Activated CD4-positive, alpha-beta T cell treated with anti-CD3 and anti-CD28 coated beads, Interleukin-2, Interleukin-4, amounts not matched to agents 100 ng/mL and 50 ng/mL, durations not matched to agents 16 hours and 8 hours (primary cell): ENCODE measurements at regions not wholly inside any gene's neighbourhood (a gene's known extent, or its start where the extent isn't known, plus 50 kb on each side); places are given as distances from the start of the nearest gene placed in this dataset.
A peak's percentile ranks its signal among the peaks of the same experiment; 100 is the strongest.

Experiments used
- DNase-seq: peaks from one replicate; pipeline ENCODE4 v3.0.0-alpha.2; 2020; ENCODE audit warnings: low spot score

DNA sequence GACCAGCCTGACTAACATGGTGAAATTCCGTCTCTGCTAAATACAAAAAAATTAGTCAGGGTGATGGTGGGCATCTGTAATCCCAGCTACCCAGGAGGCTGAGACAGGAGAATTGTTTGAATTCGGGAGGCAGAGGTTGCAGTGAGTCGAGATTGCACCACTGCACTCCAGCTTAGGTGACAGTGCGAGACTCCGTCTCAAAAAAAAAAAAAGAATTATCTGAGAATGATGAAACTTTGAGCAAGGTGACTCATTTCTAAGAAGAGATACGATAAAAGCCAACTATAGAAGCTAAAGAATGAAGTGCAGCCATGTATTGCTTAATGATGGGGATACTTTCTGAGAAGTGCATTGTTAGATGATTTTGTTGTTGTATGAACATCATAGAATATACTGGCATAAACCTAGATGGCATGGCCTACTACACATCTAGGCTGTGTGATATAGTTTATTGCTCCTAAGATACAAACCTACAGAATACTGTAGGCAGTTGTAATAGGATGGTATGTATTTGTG is 64.7 kb downstream of the SNRPE start:
- no peak for DNase-seq

DNA sequence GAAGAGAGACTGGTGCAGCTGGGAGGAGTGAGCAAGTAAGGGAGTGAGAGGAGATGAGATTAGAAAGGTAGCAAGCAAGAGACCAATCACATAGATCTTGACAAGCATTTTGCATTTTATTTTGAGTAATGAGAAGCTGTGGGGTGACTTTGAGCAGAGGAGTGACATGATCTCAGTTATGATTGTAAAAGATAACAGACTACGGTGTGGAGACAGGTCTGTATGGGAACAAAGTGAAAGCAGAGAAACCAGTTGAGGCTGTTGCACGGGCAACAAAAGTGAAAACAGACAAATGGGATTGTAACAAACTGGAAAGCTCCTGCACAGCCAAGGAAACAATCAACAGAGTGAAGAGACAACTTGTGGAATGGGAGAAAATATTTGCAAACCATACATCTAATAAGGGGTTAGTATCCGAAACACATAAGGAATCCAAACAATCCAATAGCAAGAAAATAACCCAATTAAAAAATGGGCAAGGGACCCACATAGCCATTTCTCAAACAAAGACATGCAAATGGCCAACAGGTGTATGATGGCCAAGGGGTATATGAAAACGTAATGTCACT is 68.4 kb downstream of the SNRPE start:
- DNase-seq, result no peak

GRCh38 chr1:203930342-203930741 is 68.9 kb downstream of the SNRPE start:
- no peak for DNase-seq

- no peak for DNase-seq
Observed at GRCh38 chr1:203931953-203932352, 70.6 kb downstream of the SNRPE start.

GRCh38 chr1:203932556-203932955 is 71.2 kb downstream of the SNRPE start:
- peak; percentile 41 for DNase-seq

DNA sequence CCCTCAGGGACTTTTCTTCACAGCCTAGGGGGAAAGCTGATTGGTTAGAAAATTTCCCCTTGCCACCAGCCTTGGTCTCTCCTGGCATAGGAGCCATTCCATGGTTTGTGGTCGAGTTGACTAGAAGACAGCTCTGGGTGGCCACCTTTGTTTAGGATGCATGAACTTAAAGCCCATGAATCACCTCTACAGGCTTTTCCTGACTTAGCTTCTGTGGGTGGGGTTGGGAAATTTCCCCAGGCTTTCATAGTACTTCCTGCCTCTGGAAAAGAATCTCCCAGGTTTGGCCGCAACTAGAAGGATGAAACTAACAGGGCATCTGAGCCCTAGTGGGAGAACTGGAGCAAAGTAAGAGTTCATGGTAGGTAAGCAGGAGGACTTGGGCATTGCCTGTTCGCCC is 72.6 kb downstream of the SNRPE start:
- no peak for DNase-seq

DNA sequence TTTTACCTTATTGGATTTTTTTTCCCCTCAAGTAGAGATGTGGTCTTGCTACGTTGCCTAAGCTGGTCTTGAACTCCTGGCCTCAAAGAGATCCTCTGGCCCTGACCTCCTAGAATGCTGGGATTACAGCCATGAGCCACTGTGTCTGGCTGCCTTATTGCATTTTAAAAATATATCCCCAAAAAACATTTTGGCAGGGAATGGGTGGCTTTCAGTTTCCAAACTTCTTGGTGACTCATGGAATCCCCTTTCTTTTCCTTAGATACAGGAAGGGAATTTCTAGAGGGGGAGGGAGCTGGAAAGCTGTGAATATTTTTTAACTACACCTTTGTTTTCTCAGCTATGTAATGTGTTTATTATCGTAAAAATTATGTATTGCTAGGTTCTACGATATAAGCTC is 73.3 kb downstream of the SNRPE start:
- DNase-seq, result no peak

DNA sequence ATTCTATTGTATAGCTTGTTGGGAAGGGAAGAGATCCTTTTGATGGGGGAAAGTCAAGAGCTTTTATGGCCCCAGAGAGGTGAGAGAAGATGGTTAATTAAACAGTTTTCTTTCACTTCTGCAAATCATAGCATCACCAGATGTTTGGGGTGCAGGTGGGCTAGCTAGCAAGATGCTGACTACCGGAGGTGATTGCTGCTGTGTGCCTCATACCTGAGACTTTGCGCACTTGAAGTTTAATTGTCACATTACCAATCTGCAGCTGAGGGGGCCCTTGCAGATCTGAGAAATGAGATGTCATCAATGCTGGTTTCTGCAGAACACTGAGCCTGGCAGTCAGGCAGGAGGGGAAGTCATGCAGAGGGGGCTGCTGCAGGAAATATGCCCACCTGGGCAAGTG is 73.9 kb downstream of the SNRPE start:
- DNase-seq, result no peak

DNA sequence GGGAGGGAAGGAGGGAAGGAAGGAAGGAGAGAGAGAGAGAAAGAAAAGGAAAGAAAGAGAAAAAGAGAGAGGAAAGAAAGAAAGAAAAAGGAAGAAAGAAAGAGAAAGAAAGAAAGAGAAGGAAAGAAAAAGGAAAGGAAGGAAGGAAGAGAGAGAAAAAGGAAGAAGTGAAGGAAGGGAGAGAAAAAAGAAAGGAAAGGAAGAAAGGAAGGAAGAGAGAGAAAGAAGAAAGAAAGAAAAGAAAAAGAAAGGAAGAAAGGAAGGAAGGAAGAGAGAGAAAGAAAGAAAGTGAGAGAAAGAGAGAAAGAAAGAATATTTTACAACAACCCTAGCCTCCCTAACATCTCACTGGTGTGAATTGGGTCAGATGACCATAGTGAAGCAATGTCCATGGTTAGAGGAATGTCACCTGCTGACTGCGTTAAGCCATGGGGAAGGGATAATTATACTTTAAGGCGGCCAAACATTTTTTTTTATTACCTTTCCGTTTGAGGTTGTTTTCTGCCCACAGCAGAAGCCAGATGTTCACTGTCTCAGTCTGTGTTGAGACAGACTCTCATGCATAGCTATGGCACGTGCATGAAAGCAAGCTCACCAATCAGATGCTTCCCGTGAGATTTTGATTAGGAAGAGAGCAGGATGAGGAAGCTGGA is 76.4 kb downstream of the SNRPE start:
- no peak for DNase-seq

- DNase-seq, result no peak
Observed at GRCh38 chr1:203944651-203945404, 83.4 kb downstream of the SNRPE start.

DNA sequence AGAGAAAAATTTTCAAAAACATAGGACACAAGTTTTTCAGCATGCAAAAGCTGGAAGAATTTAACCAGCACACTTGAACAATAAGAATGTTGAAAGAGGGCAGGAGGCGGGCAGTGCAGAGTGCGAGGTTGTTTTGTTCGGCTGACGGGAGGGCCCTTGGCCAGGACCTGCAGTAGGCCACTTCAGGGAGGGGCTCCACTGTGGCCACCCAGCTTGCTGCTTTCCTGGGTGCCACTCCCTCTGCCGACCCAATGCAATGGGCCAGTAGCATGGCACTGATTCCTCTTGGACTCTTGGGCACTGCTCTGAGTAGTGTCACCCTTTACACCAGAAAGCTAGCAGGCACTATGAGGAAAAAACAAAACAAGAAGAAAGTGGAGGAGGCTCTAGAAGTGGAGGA is 92.9 kb downstream of the SNRPE start:
- DNase-seq, result no peak

- DNase-seq, result no peak
Observed at GRCh38 chr1:203954788-203955552, 93.6 kb downstream of the SNRPE start.

GRCh38 chr1:203968761-203969160 is 104.2 kb upstream of the SOX13 start:
- no peak for DNase-seq

GRCh38 chr1:203969846-203970245 is 103.1 kb upstream of the SOX13 start:
- DNase-seq, result no peak

- DNase-seq, result no peak
Observed at GRCh38 chr1:203985044-203985443, 87.9 kb upstream of the SOX13 start.

- no peak for DNase-seq
Observed at GRCh38 chr1:203985676-203986075, 87.2 kb upstream of the SOX13 start.

GRCh38 chr1:203986887-203987461 is 85.9 kb upstream of the SOX13 start:
- no peak for DNase-seq

DNA sequence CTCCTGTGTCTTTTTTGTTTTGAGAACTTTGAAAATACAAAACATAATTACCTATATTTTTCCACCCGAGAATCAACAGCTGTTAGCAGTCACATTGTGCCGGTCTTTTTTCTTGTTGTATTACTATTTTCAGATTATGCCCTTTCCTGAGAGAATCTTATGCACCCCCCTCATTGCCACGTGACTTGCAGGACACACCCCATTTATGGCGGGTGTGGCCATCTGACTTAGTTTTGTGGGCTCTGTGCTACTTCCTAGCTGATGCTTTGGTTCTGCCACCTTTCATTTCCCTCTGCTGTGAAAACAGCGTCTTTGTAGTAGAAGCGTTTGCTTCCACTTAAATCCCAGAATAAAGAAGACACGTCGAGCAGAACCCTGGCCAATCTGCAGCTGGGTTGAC is 82.8 kb upstream of the SOX13 start:
- DNase-seq, result no peak

DNA sequence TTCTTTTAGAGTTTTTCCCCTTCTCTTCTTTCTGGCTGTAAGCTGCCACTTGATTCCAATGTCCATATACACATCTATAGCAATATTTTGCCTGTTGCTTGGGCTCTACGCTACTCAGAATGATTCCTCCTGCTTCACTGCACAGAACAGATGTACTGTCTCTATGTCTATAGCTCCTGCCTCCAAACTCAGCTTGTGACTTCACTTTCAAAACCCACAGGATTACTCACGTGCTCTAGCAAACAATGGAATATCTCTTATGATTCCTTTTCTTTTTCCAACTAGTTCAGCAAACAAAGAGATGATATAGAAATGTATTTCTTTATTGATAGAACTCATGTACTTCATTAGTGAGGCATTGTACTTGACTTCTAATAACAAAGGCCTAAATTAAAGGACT is 80.5 kb upstream of the SOX13 start:
- DNase-seq, result no peak

DNA sequence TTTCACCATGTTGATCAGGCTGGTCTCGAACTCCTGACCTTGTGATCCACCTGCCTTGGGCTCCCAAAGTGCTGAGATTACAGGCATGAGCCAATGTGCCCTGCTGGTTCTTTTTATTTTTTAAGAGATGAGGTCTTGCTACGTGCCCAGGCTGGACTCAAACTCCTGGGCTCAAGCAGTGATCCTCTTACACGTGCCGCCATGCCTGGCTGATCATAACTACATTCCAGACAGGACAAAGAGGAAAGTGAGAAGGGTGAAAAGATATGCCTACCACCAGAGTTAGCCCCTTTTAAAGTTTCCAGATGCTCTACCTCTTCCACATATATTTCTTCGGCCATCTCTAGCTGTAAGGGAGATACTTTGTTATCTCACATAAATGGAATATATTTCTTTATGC is 79.7 kb upstream of the SOX13 start:
- DNase-seq, result no peak

DNA sequence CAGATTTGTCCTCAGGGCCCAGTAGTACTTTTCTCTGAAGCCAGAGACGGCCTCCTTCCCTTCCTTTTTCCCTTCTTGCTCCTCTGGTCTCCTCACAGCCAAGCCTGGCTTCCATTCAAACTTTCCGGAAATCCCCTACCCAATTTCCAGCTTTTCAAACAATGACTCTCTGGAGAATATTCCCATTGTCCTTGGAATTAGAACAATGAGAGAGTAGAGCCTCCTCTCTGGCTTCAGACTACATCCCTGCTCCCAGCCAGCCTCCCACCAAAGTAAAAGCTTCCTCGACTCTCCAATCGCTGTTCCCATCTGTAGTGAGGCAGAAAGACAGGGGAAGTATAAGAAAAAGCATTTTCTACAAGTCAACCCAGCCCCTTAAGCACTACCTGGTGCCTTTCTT is 77.7 kb upstream of the SOX13 start:
- no peak for DNase-seq

DNA sequence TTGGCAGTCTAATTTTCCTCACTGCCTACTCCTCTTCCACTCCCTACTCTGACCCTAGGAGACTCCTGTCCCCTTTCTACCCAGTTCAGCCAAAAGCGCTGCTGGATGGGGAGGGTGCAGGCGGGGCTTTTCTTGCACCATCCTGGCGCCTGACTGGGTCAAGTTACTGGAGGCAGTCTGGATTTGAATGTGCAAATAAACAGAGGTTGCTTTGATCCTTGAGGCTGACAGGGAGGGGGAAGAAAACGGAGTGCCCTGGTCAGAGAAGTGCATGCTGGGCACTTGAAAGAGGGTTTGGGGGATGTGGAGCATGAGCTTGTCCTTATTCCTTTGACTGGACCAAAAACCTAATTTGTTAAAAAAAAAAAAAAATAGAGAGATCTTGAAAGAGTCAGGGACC is 76.8 kb upstream of the SOX13 start:
- no peak for DNase-seq
